ENCODE measurements at regions not wholly inside any gene's neighbourhood (a gene's known extent, or its start where the extent isn't known, plus 50 kb on each side); places are given as distances from the start of the nearest gene placed in this dataset.

GRCh38 chr2:66236816-66237802, 197.8 kb upstream of the MEIS1 start:
- H3K9me3 ChIP-seq (ENCODE audit: low read depth, low read length), result no peaks in the 10 kb centered on the region
- no peak for DNase-seq (ENCODE audit: insufficient read length, low spot score, missing footprints)

GRCh38 chr2:66236067-66236685, 198.7 kb upstream of the MEIS1 start:
- no peak for TF ChIP-seq CTCF (IDR thresholded peaks at IDR 0.05; ENCODE audit: extremely low read depth, low read depth, low read length)

More at GRCh38 chr2:66236816-66237802, 197.8 kb upstream of the MEIS1 start:
- Histone ChIP-seq H4K20me1 (ENCODE audit: insufficient read depth, low read length) (no peaks in the 10 kb centered on the region), H3K79me2 (ENCODE audit: insufficient read depth, low read length) (no peaks in the 10 kb centered on the region), H3K27ac (ENCODE audit: low read depth, low read length) (no peak overlapping the region), H3K4me1 (ENCODE audit: insufficient read depth, low read length) (no peaks in the 10 kb centered on the region), H2AFZ (ENCODE audit: low read length) (no peak overlapping the region), H3K4me3 (ENCODE audit: insufficient read depth, low read length) (no peak overlapping the region), H3K4me2 (ENCODE audit: insufficient read depth, low read length) (no peak overlapping the region), H3K27me3 (ENCODE audit: insufficient read depth, low read length) (no peaks in the 10 kb centered on the region), H3K36me3 (ENCODE audit: insufficient read depth, low read length) (no peaks in the 10 kb centered on the region)
- no peak for TF ChIP-seq CTCF (IDR thresholded peaks at IDR 0.05; ENCODE audit: extremely low read depth, low read depth, low read length)

DNA sequence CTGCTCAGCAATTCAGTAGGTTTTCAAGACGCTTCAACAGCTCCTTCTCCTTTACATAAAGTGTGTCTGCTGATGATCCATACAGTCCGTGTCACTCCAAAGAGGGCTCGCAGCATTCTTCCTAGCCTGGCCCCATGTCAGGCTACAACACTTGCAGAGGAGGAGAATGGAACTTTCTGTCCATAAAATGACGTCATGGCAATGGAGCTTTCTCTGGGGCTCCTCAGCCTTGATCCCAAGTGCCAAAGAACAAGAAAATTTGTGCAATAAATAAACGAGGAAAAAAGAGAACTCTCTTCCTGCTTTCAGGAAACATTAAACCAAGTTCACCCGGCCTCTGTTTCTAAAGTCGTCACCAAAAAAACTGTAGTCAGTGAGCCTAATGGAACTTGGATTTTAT, 199.5 kb upstream of the MEIS1 start:
- Histone ChIP-seq H3K4me3 (ENCODE audit: insufficient read depth, low read length) (no peak overlapping the region), H2AFZ (ENCODE audit: low read length) (no peak overlapping the region), H3K27me3 (ENCODE audit: insufficient read depth, low read length) (no peaks in the 10 kb centered on the region), H3K4me1 (ENCODE audit: insufficient read depth, low read length) (no peaks in the 10 kb centered on the region), H4K20me1 (ENCODE audit: insufficient read depth, low read length) (no peaks in the 10 kb centered on the region), H3K9me3 (ENCODE audit: low read depth, low read length) (no peaks in the 10 kb centered on the region), H3K4me2 (ENCODE audit: insufficient read depth, low read length) (no peak overlapping the region), H3K79me2 (ENCODE audit: insufficient read depth, low read length) (no peaks in the 10 kb centered on the region), H3K27ac (ENCODE audit: low read depth, low read length) (no peak overlapping the region), H3K36me3 (ENCODE audit: insufficient read depth, low read length) (no peaks in the 10 kb centered on the region)
- no peak for TF ChIP-seq CTCF (IDR thresholded peaks at IDR 0.05; ENCODE audit: extremely low read depth, low read depth, low read length)
- no peak for DNase-seq (ENCODE audit: insufficient read length, low spot score, missing footprints)

More at GRCh38 chr2:66236067-66236685, 198.7 kb upstream of the MEIS1 start:
- H3K4me3 ChIP-seq (ENCODE audit: insufficient read depth, low read length), result no peak overlapping the region
- no peaks in the 10 kb centered on the region for H3K9me3 ChIP-seq (ENCODE audit: low read depth, low read length)
- H3K27ac ChIP-seq (ENCODE audit: low read depth, low read length), result no peak overlapping the region
- H4K20me1 ChIP-seq (ENCODE audit: insufficient read depth, low read length), result no peaks in the 10 kb centered on the region
- H3K4me2 ChIP-seq (ENCODE audit: insufficient read depth, low read length), result no peak overlapping the region
- H3K4me1 ChIP-seq (ENCODE audit: insufficient read depth, low read length), result no peaks in the 10 kb centered on the region
- no peak overlapping the region for H2AFZ ChIP-seq (ENCODE audit: low read length)
- H3K79me2 ChIP-seq (ENCODE audit: insufficient read depth, low read length), result no peaks in the 10 kb centered on the region
- no peaks in the 10 kb centered on the region for H3K36me3 ChIP-seq (ENCODE audit: insufficient read depth, low read length)
- no peak for DNase-seq (ENCODE audit: insufficient read length, low spot score, missing footprints)
- no peaks in the 10 kb centered on the region for H3K27me3 ChIP-seq (ENCODE audit: insufficient read depth, low read length)

DNA sequence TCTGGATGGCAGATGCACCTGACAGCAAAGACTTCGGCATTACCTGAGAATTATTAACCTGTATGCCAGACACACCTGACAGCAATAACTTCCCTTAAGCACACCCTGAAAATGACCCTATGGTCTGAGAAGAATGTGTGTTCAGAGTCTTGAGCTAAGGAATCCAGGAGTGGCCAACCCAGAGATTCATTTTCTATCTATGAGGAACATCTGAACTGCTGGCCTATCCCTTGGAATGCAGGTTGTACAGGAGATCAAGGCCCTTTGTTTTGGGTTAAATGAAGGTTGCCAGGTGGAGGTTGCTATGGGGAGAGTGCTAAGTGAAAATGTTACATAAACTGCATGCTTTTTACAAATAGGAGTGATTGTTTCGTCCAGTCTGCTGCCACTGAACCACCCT, 200.9 kb upstream of the MEIS1 start:
- no peak for TF ChIP-seq CTCF (IDR thresholded peaks at IDR 0.05; ENCODE audit: extremely low read depth, low read depth, low read length)
- H3K4me1 ChIP-seq (ENCODE audit: insufficient read depth, low read length), result no peaks in the 10 kb centered on the region
- no peak overlapping the region for H3K4me3 ChIP-seq (ENCODE audit: insufficient read depth, low read length)
- no peak overlapping the region for H2AFZ ChIP-seq (ENCODE audit: low read length)
- peak; percentile 22 for DNase-seq (ENCODE audit: insufficient read length, low spot score, missing footprints)
- H3K27ac ChIP-seq (ENCODE audit: low read depth, low read length), result no peak overlapping the region
- H3K9me3 ChIP-seq (ENCODE audit: low read depth, low read length), result no peaks in the 10 kb centered on the region
- no peaks in the 10 kb centered on the region for H4K20me1 ChIP-seq (ENCODE audit: insufficient read depth, low read length)
- H3K4me2 ChIP-seq (ENCODE audit: insufficient read depth, low read length), result no peak overlapping the region
- no peaks in the 10 kb centered on the region for H3K27me3 ChIP-seq (ENCODE audit: insufficient read depth, low read length)
- H3K79me2 ChIP-seq (ENCODE audit: insufficient read depth, low read length), result no peaks in the 10 kb centered on the region
- no peaks in the 10 kb centered on the region for H3K36me3 ChIP-seq (ENCODE audit: insufficient read depth, low read length)
